ENCODE measurements at regions not wholly inside any gene's neighbourhood (a gene's known extent, or its start where the extent isn't known, plus 50 kb on each side); places are given as distances from the start of the nearest gene placed in this dataset.

GRCh38 chr6:48243071-48243470 lies 132.1 kb upstream of the PTCHD4 start (continued):
- TF ChIP-seq MLXIP (CRISPR knock-in tag; IDR thresholded peaks at IDR 0.05; ENCODE audit: borderline replicate concordance) (no peak), FOSL1 (CRISPR knock-in tag; IDR thresholded peaks at IDR 0.05; ENCODE audit: borderline replicate concordance) (no peak), ASH2L (IDR thresholded peaks at IDR 0.05; ENCODE audit: insufficient read length, low read depth, low read length) (no peak), HNF4G (IDR thresholded peaks at IDR 0.05; ENCODE audit: borderline replicate concordance, low read depth, low read length) (no peak), HNF4G (CRISPR knock-in tag; IDR thresholded peaks at IDR 0.05; ENCODE audit: borderline replicate concordance, low read depth) (no peak), ZBTB7A (CRISPR knock-in tag; IDR thresholded peaks at IDR 0.05) (no peak), ZNF281 (CRISPR knock-in tag; IDR thresholded peaks at IDR 0.05; ENCODE audit: borderline replicate concordance) (no peak)

- Histone ChIP-seq H3K4me3 (replicated peaks in 1 of 3; ENCODE audit: insufficient read depth in 1 of 3, low read depth in 2 of 3, low read length in 3 of 3) (no peak overlapping the region), H3K27me3 (ENCODE audit: control insufficient read depth in 1 of 2, insufficient read depth in 2 of 2, low read length in 2 of 2) (no peaks in the 10 kb centered on the region; a peak in 1 of 5 replicates), H3K4me2 (ENCODE audit: low read depth, low read length) (no peak overlapping the region), H3K27ac (ENCODE audit: extremely low read length, insufficient read depth, low read length) (no peak overlapping the region), H3K9me3 (ENCODE audit: low read length) (peaks cover 18% of the 10 kb centered on the region; the same call in 1 of the 2 replicates), H3K9ac (ENCODE audit: insufficient read depth, low read depth, low read length) (no peak overlapping the region), H3K79me2 (ENCODE audit: insufficient read depth, low read length) (no peaks in the 10 kb centered on the region), H2AFZ (ENCODE audit: low read length) (no peak overlapping the region), H4K20me1 (ENCODE audit: insufficient read depth, low read length) (no peaks in the 10 kb centered on the region), H3K4me1 (ENCODE audit: insufficient read depth, low read length) (no peaks in the 10 kb centered on the region), H3K36me3 (replicated peaks in 1 of 2; ENCODE audit: control insufficient read depth in 1 of 2, insufficient read depth in 2 of 2, low read length in 2 of 2) (no peaks in the 10 kb centered on the region)
- intact Hi-C loops (cut with micrococcal nuclease; ENCODE audit: unreplicated experiment) (no loop called here), in situ Hi-C loops (cut with HindIII; ENCODE audit: extremely low pct_ligation_motif_present, low pct_unique_long_range_greater_than_20kb) (no loop called here)
- whole genome bisulfite sequencing (ENCODE audit: low lambda C conversion rate), result 24% methylated on average over 7 of the region's 7 CpGs
- FAIRE-seq (no peak), ATAC-seq (no peak), DNase-seq (ENCODE audit: low spot score) (no peak)
- no TSS peak for BruUV-seq (replicated peaks)
- POLR2A ChIA-PET, result interaction anchor here (0.7 kb wide), 1 partner anchor 18 kb away, joined by 3 read pairs; no protein-coding TSS in a partner anchor
- CTCF ChIA-PET (ENCODE audit: low intra/inter-chr PET ratio, low total read pairs), result no interaction called here
- TF ChIP-seq ZNF24 (IDR thresholded peaks at IDR 0.05) (no peak), ELF4 (CRISPR knock-in tag; IDR thresholded peaks at IDR 0.05; ENCODE audit: borderline replicate concordance) (no peak), ATF7 (IDR thresholded peaks at IDR 0.05) (peak; percentile 78), ATF7 (CRISPR knock-in tag; IDR thresholded peaks at IDR 0.05) (no peak), CEBPG (CRISPR knock-in tag; IDR thresholded peaks at IDR 0.05) (peak; percentile 55), ZNF232 (CRISPR knock-in tag; IDR thresholded peaks at IDR 0.05; ENCODE audit: borderline replicate concordance) (no peak), MXD4 (CRISPR knock-in tag; IDR thresholded peaks at IDR 0.05) (no peak), KAT2B (IDR thresholded peaks at IDR 0.05; ENCODE audit: borderline replicate concordance, low read depth, low read length) (no peak), CEBPB (IDR thresholded peaks at IDR 0.05; ENCODE audit: borderline replicate concordance, low read depth, low read length) (peak; percentile 84), DPF2 (CRISPR knock-in tag; IDR thresholded peaks at IDR 0.05; ENCODE audit: borderline replicate concordance, low read depth) (no peak), ZNF160 (CRISPR knock-in tag; IDR thresholded peaks at IDR 0.05) (no peak), ZNF383 (CRISPR knock-in tag; IDR thresholded peaks at IDR 0.05; ENCODE audit: borderline replicate concordance) (no peak), CHCHD3 (CRISPR knock-in tag; IDR thresholded peaks at IDR 0.05) (no peak), MXI1 (IDR thresholded peaks at IDR 0.05; ENCODE audit: borderline replicate concordance, low read depth, low read length) (no peak)
Observed at GRCh38 chr6:48240287-48240686, 129.3 kb upstream of the PTCHD4 start.
